SK-N-SH (cell line): ENCODE measurements at regions not wholly inside any gene's neighbourhood (a gene's known extent, or its start where the extent isn't known, plus 50 kb on each side); places are given as distances from the start of the nearest gene placed in this dataset.

ENCODE experiments used
- CTCF ChIA-PET: fragments of 300-600, 350-600 bp; formaldehyde crosslinking; extraction: SDS; loops from one replicate; lab custom pipeline; 2021; lab: Yijun Ruan, JAX
- POLR2A ChIA-PET: fragments of 350-600 bp; sonication (Branson Sonifier 250); formaldehyde crosslinking; extraction: SDS; loops from one replicate; lab custom pipeline; 2020; ENCODE audit warnings: antibody characterized with exemption, inconsistent platforms; lab: Yijun Ruan, JAX
- DNase-seq: peaks from one replicate; pipeline ENCODE4 v3.0.0; 2012
- H2AFZ ChIP-seq: fragments of 200-600 bp; sonication (generic); 2 replicates; pipeline ENCODE4 v1.8.1; 2016; ENCODE audit warnings: antibody characterized with exemption, mild to moderate bottlenecking, low read depth
- H3F3A ChIP-seq: fragments of 200-600 bp; sonication (generic); replicated peaks from 2 replicates; pipeline ENCODE3; 2016; ENCODE audit warnings: antibody characterized with exemption, mild to moderate bottlenecking; ENCODE audit not compliant: insufficient read depth
- H3K27ac ChIP-seq, 2 experiments: fragments of 200-500 bp in 1 of 2; fragments of 200-600 bp in 1 of 2; sonication (Bioruptor generic) in 1 of 2; sonication (generic), shearing (Covaris generic) in 1 of 2; 2 replicates each; pipeline versions ENCODE4 v1.5.1 to v1.6.1; 2014 to 2016; ENCODE audit warnings: low read depth in 2 of 2, inconsistent platforms in 1 of 2, low read length in 1 of 2, mild to moderate bottlenecking in 1 of 2, mixed read lengths in 1 of 2
- H3K27me3 ChIP-seq: fragments of 200-600 bp; sonication (generic), shearing (Covaris generic); 2 replicates; pipeline ENCODE4 v1.6.1; 2016; ENCODE audit warnings: mixed run types; ENCODE audit not compliant: insufficient read depth
- H3K36me3 ChIP-seq, 2 experiments: fragments of 200-500 bp in 1 of 2; fragments of 200-600 bp in 1 of 2; sonication (Bioruptor generic) in 1 of 2; sonication (generic) in 1 of 2; replicated peaks in 1 of 2; 2 replicates each; pipeline versions ENCODE3 to v1.5.1; 2014 to 2016; ENCODE audit warnings: low read length in 1 of 2, mild to moderate bottlenecking in 1 of 2; ENCODE audit not compliant: insufficient read depth in 2 of 2, control insufficient read depth in 1 of 2
- H3K4me1 ChIP-seq, 2 experiments: fragments of 200-500 bp in 1 of 2; fragments of 200-600 bp in 1 of 2; sonication (Bioruptor generic) in 1 of 2; sonication (generic), shearing (Covaris generic) in 1 of 2; 2 replicates each; pipeline versions ENCODE4 v1.5.1 to v1.6.1; 2014 to 2016; ENCODE audit warnings: low read depth in 1 of 2, low read length in 1 of 2, mixed run types in 1 of 2; ENCODE audit not compliant: insufficient read depth in 2 of 2, control insufficient read depth in 1 of 2
- H3K4me2 ChIP-seq: fragments of 200-600 bp; sonication (generic), shearing (Covaris generic); 2 replicates; pipeline ENCODE4 v1.6.1; 2017; ENCODE audit warnings: mixed run types
- H3K4me3 ChIP-seq, 2 experiments: fragments of 200-500 bp in 1 of 2; fragments of 200-600 bp in 1 of 2; sonication (Bioruptor generic) in 1 of 2; sonication (generic), shearing (Covaris generic) in 1 of 2; 2 replicates each; pipeline versions ENCODE4 v1.5.1 to v1.8.1; 2014 to 2016; ENCODE audit warnings: low read depth in 2 of 2, inconsistent platforms in 1 of 2, low read length in 1 of 2, mild to moderate bottlenecking in 1 of 2, mixed read lengths in 1 of 2, moderate library complexity in 1 of 2
- H3K79me2 ChIP-seq: fragments of 200-600 bp; sonication (generic); 2 replicates; pipeline ENCODE4 v1.8.1; 2017; ENCODE audit warnings: mild to moderate bottlenecking; ENCODE audit not compliant: insufficient read depth
- H3K9ac ChIP-seq: fragments of 200-600 bp; sonication (generic); 2 replicates; pipeline ENCODE4 v1.6.1; 2017; ENCODE audit warnings: mixed run types
- H3K9me2 ChIP-seq: fragments of 200-600 bp; sonication (generic); 2 replicates; pipeline ENCODE4 v1.6.1; 2017; ENCODE audit warnings: mixed run types
- H3K9me3 ChIP-seq: fragments of 200-600 bp; sonication (generic); 2 replicates; pipeline ENCODE4 v1.6.1; 2017; ENCODE audit warnings: mixed run types, mild to moderate bottlenecking, moderate library complexity
- H4K20me1 ChIP-seq: fragments of 200-600 bp; sonication (generic); 2 replicates; pipeline ENCODE4 v1.6.1; 2017; ENCODE audit warnings: mild to moderate bottlenecking, mixed run types; ENCODE audit not compliant: insufficient read depth
- EP300 ChIP-seq, 2 experiments: IDR thresholded peaks; 2 replicates each; pipeline versions ENCODE4 v1.4.0 to v1.6.1; 2012; ENCODE audit warnings: borderline replicate concordance in 1 of 2, low read depth in 1 of 2, low read length in 1 of 2
- EZH2phosphoT487 ChIP-seq: fragments of 200-600 bp; sonication (generic); IDR thresholded peaks from 2 replicates; pipeline ENCODE4 v1.6.1; 2017; ENCODE audit warnings: low read depth, mixed run types, mild to moderate bottlenecking, antibody characterized with exemption, moderate library complexity, borderline replicate concordance
- GABPA ChIP-seq: IDR thresholded peaks from 2 replicates; pipeline ENCODE4 v1.4.0; 2012; ENCODE audit warnings: low read depth, mild to moderate bottlenecking
- GATA2 ChIP-seq: sonication (generic); formaldehyde crosslinking; IDR thresholded peaks from 2 replicates; pipeline ENCODE4 v1.5.0; 2020; ENCODE audit warnings: mild to moderate bottlenecking, missing genetic modification reagents
- JUND ChIP-seq: IDR thresholded peaks from 2 replicates; pipeline ENCODE4 v1.4.0; 2012
- MAX ChIP-seq: IDR thresholded peaks from 2 replicates; pipeline ENCODE4 v1.4.0; 2012; ENCODE audit warnings: low read depth
- PBX3 ChIP-seq: IDR thresholded peaks from 2 replicates; pipeline ENCODE4; 2012
- RAD21 ChIP-seq: IDR thresholded peaks from 2 replicates; pipeline ENCODE4 v1.6.1; 2012; ENCODE audit warnings: mild to moderate bottlenecking, low read length
- REST ChIP-seq: IDR thresholded peaks from 2 replicates; pipeline ENCODE4 v1.6.1; 2012; ENCODE audit warnings: mild to moderate bottlenecking, low read depth, low read length, moderate library complexity
- RFX5 ChIP-seq: IDR thresholded peaks from 2 replicates; pipeline ENCODE4 v1.6.1; 2012; ENCODE audit warnings: mild to moderate bottlenecking, improper control_type of control experiment, low read length
- RXRA ChIP-seq: IDR thresholded peaks from 2 replicates; pipeline ENCODE4 v1.4.0; 2012; ENCODE audit warnings: low read depth, mild to moderate bottlenecking, borderline replicate concordance
- TAF1 ChIP-seq: IDR thresholded peaks from 2 replicates; pipeline ENCODE4 v1.6.1; 2012; ENCODE audit warnings: low read depth, mild to moderate bottlenecking, low read length, moderate library complexity, borderline replicate concordance
- YY1 ChIP-seq: IDR thresholded peaks from 2 replicates; pipeline ENCODE4 v1.4.0; 2012; ENCODE audit warnings: low read depth, mild to moderate bottlenecking
- ZBTB33 ChIP-seq: IDR thresholded peaks from 2 replicates; pipeline ENCODE4 v1.4.0; 2012; ENCODE audit warnings: low read depth, borderline replicate concordance
- WGBS: methylation state at CpG from one replicate; pipeline ENCODE4 v1.1.6; 2017; ENCODE audit warnings: low lambda C conversion rate; 5-methylcytosine and 5-hydroxymethylcytosine counted together

- no peaks in the 10 kb centered on the region for H3K27me3 ChIP-seq
- TF ChIP-seq ZBTB33 (no peak), REST (no peak), RAD21 (no peak), MAX (no peak)
- TF ChIP-seq, all 33 proteins: peak for 0
- Histone ChIP-seq H3K4me2 (no peak overlapping the region), H3K36me3 (no peaks in the 10 kb centered on the region), H3K9me2 (no peaks in the 10 kb centered on the region), H3K4me1 (no peaks in the 10 kb centered on the region), H3K9me3 (0 out of 2 replicates have a peak, but pooled peaks cover 10% of the 10 kb centered on the region), H4K20me1 (no peaks in the 10 kb centered on the region), H2AFZ (no peak overlapping the region), H3K9ac (no peak overlapping the region), H3K4me3 (no peak overlapping the region), H3K79me2 (no peaks in the 10 kb centered on the region), H3F3A (no peaks in the 10 kb centered on the region), H3K27ac (no peak overlapping the region)
- ChIA-PET CTCF (no interaction called here), POLR2A (no interaction called here)
- DNase-seq = no peak
- WGBS = 17% methylated on average over 1 of the region's 1 CpG
These were observed 965.2 kb downstream of the TBC1D22A start for GRCh38 chr22:47727641-47728040.

- DNase-seq = no peak
- no peak overlapping the region for H2AFZ ChIP-seq
- no peaks in the 10 kb centered on the region for H3K4me1 ChIP-seq
- H3K9me2 ChIP-seq = no peaks in the 10 kb centered on the region
- 0 out of 2 replicates have a peak, but pooled peaks cover 1% of the 10 kb centered on the region for H3K9me3 ChIP-seq
- no peak overlapping the region for H3K9ac ChIP-seq
- H4K20me1 ChIP-seq = no peaks in the 10 kb centered on the region
- POLR2A ChIA-PET = no interaction called here
- H3K36me3 ChIP-seq = no peaks in the 10 kb centered on the region
- H3K27me3 ChIP-seq = no peaks in the 10 kb centered on the region
- WGBS = 34% methylated on average over 2 of the region's 2 CpGs
- CTCF ChIA-PET = interaction anchor here (0.7 kb wide), 1 partner anchor 24 kb away, joined by 3 read pairs; no protein-coding TSS in a partner anchor
- H3K4me2 ChIP-seq = no peak overlapping the region
- H3K79me2 ChIP-seq = no peaks in the 10 kb centered on the region
- H3K4me3 ChIP-seq = no peak overlapping the region
- no peaks in the 10 kb centered on the region for H3F3A ChIP-seq
- H3K27ac ChIP-seq = no peak overlapping the region
- TF ChIP-seq RFX5 (no peak), EP300 (IDR thresholded peaks at IDR 0.05; ENCODE audit: borderline replicate concordance in 1 of 2, low read depth in 1 of 2, low read length in 1 of 2) (no peak), REST (no peak), ZBTB33 (no peak), YY1 (no peak), EZH2phosphoT487 (no peak), GATA2 (no peak), RXRA (no peak), GABPA (no peak), JUND (no peak), TAF1 (no peak), PBX3 (no peak)
- TF ChIP-seq, all 33 proteins: peak for 0
These were observed 962.3 kb downstream of the TBC1D22A start for GRCh38 chr22:47724751-47725150.
